Ecto neural progenitor cell (in vitro differentiated cells): ENCODE measurements at regions not wholly inside any gene's neighbourhood (a gene's known extent, or its start where the extent isn't known, plus 50 kb on each side); places are given as distances from the start of the nearest gene placed in this dataset.

ENCODE experiments used
- DNase-seq: peaks from one replicate; pipeline ENCODE4 v3.0.0-alpha.2; 2018; ENCODE audit warnings: low spot score

- DNase-seq = no peak
Observed at GRCh38 chr15:79373113-79373512, 59.0 kb upstream of the MINAR1 start.

- DNase-seq = no peak
Observed at GRCh38 chr15:79373728-79374127, 58.4 kb upstream of the MINAR1 start.

- no peak for DNase-seq
Observed at GRCh38 chr15:79376383-79376782, 55.8 kb upstream of the MINAR1 start.

GRCh38 chr15:79378394-79379109, 53.6 kb upstream of the MINAR1 start:
- DNase-seq = no peak

GRCh38 chr15:79380755-79381497, 51.2 kb upstream of the MINAR1 start:
- DNase-seq = peak; percentile 82

- no peak for DNase-seq
Observed at GRCh38 chr15:79381593-79381992, 50.5 kb upstream of the MINAR1 start.
